Astrocyte (in vitro differentiated cells and primary cell): ENCODE measurements at regions not wholly inside any gene's neighbourhood (a gene's known extent, or its start where the extent isn't known, plus 50 kb on each side); places are given as distances from the start of the nearest gene placed in this dataset.
A peak's percentile ranks its signal among the peaks of the same experiment; 100 is the strongest.

Source experiments
- DNase-seq: peaks from one replicate; pipeline ENCODE4 v3.0.0-alpha.2; 2010; ENCODE audit warnings: low read depth
- FAIRE-seq: peaks from 2 replicates; lab custom pipeline; 2011; peaks lifted over from hg19 to GRCh38; lab: Jason Lieb, UNC
- H2AFZ ChIP-seq: 2 replicates; pipeline ENCODE4 v1.6.0; 2012; ENCODE audit warnings: low read depth, low read length, inconsistent platforms
- H3K27ac ChIP-seq: 2 replicates; pipeline ENCODE4 v1.5.1; 2011; ENCODE audit warnings: low read depth, low read length, inconsistent platforms
- H3K27me3 ChIP-seq: 2 replicates; pipeline ENCODE4 v1.6.0; 2011; ENCODE audit warnings: low read length, inconsistent platforms; ENCODE audit not compliant: insufficient read depth
- H3K36me3 ChIP-seq: 2 replicates; pipeline ENCODE4 v1.5.1; 2011; ENCODE audit warnings: low read length, inconsistent platforms; ENCODE audit not compliant: insufficient read depth
- H3K4me1 ChIP-seq: 2 replicates; pipeline ENCODE4 v1.5.1; 2011; ENCODE audit warnings: low read length, inconsistent platforms; ENCODE audit not compliant: insufficient read depth
- H3K4me2 ChIP-seq: 2 replicates; pipeline ENCODE4 v1.6.0; 2012; ENCODE audit warnings: low read length, inconsistent platforms
- H3K4me3 ChIP-seq: 2 replicates; pipeline ENCODE4 v1.5.1; 2011; ENCODE audit warnings: low read depth, mild to moderate bottlenecking, low read length, inconsistent platforms; ENCODE audit not compliant: insufficient read depth
- H3K79me2 ChIP-seq: 2 replicates; pipeline ENCODE4 v1.6.0; 2012; ENCODE audit warnings: mild to moderate bottlenecking, low read length, inconsistent platforms; ENCODE audit not compliant: insufficient read depth
- H3K9ac ChIP-seq: 2 replicates; pipeline ENCODE4 v1.6.0; 2012; ENCODE audit warnings: mild to moderate bottlenecking, low read length, inconsistent platforms
- H3K9me3 ChIP-seq: 2 replicates; pipeline ENCODE4 v1.5.1; 2012; ENCODE audit warnings: low read depth, mild to moderate bottlenecking, low read length, inconsistent platforms; ENCODE audit not compliant: insufficient read depth
- H4K20me1 ChIP-seq: 2 replicates; pipeline ENCODE4 v1.6.0; 2012; ENCODE audit warnings: low read length, inconsistent platforms; ENCODE audit not compliant: insufficient read depth
- H3K27ac Mint-ChIP-seq: one replicate; pipeline ENCODE4 v1.8.0; 2021; ENCODE audit warnings: mild to moderate bottlenecking, mixed read lengths; ENCODE audit not compliant: unreplicated experiment
- H3K27me3 Mint-ChIP-seq: one replicate; pipeline ENCODE4 v1.8.0; 2021; ENCODE audit warnings: low read depth, mixed read lengths; ENCODE audit not compliant: unreplicated experiment
- H3K36me3 Mint-ChIP-seq: one replicate; pipeline ENCODE4 v1.8.0; 2021; ENCODE audit warnings: low read depth, mixed read lengths; ENCODE audit not compliant: unreplicated experiment
- H3K4me1 Mint-ChIP-seq: one replicate; pipeline ENCODE4 v1.8.0; 2021; ENCODE audit warnings: low read depth, mixed read lengths; ENCODE audit not compliant: unreplicated experiment
- H3K4me3 Mint-ChIP-seq: one replicate; pipeline ENCODE4 v1.8.0; 2021; ENCODE audit warnings: mild to moderate bottlenecking, moderate library complexity, mixed read lengths; ENCODE audit not compliant: unreplicated experiment
- H3K9me3 Mint-ChIP-seq: one replicate; pipeline ENCODE4 v1.8.0; 2021; ENCODE audit warnings: mild to moderate bottlenecking, mixed read lengths; ENCODE audit not compliant: unreplicated experiment
- CTCF ChIP-seq: IDR thresholded peaks from 2 replicates; pipeline ENCODE4 v1.5.1; 2011; ENCODE audit warnings: low read depth, mild to moderate bottlenecking, inconsistent platforms, low read length, moderate library complexity; ENCODE audit not compliant: insufficient read depth
- EZH2 ChIP-seq: IDR thresholded peaks from 2 replicates; pipeline ENCODE4 v1.6.1; 2012; ENCODE audit warnings: mild to moderate bottlenecking, low read length, inconsistent platforms; ENCODE audit not compliant: insufficient read depth

- FAIRE-seq: no peak
- no peaks in the 10 kb centered on the region for H3K4me1 Mint-ChIP-seq
- H3K27ac ChIP-seq: no peak overlapping the region
These were observed 472.6 kb downstream of the UTRN start for GRCh38 chr6:144757730-144758129.

GRCh38 chr6:144758602-144759001 is 473.5 kb downstream of the UTRN start:
- H3K27me3 ChIP-seq: no peaks in the 10 kb centered on the region
- H3K4me1 ChIP-seq: peaks cover 4% of the 10 kb centered on the region
- H3K9ac ChIP-seq: no peak overlapping the region
- Mint-ChIP-seq H3K9me3 (no peaks in the 10 kb centered on the region), H3K4me3 (no peak overlapping the region), H3K27ac (no peak overlapping the region), H3K4me1 (no peaks in the 10 kb centered on the region), H3K27me3 (no peaks in the 10 kb centered on the region), H3K36me3 (no peaks in the 10 kb centered on the region)
- no peak overlapping the region for H3K4me3 ChIP-seq
- DNase-seq: peak; percentile 32
- no peak overlapping the region for H2AFZ ChIP-seq
- no peak for TF ChIP-seq CTCF
- no peak for TF ChIP-seq EZH2
- H3K36me3 ChIP-seq: no peaks in the 10 kb centered on the region
- no peaks in the 10 kb centered on the region for H3K79me2 ChIP-seq
- H3K9me3 ChIP-seq: no peaks in the 10 kb centered on the region
- H3K27ac ChIP-seq: no peak overlapping the region
- no peak overlapping the region for H3K4me2 ChIP-seq
- FAIRE-seq: no peak
- H4K20me1 ChIP-seq: no peaks in the 10 kb centered on the region

More at GRCh38 chr6:144757730-144758129, 472.6 kb downstream of the UTRN start:
- no peak for DNase-seq
- H3K9ac ChIP-seq: no peak overlapping the region
- no peaks in the 10 kb centered on the region for H3K27me3 ChIP-seq
- peaks cover 4% of the 10 kb centered on the region for H3K4me1 ChIP-seq
- no peak for TF ChIP-seq CTCF
- TF ChIP-seq EZH2: no peak
- H3K4me3 ChIP-seq: no peak overlapping the region
- H2AFZ ChIP-seq: no peak overlapping the region
- no peaks in the 10 kb centered on the region for H3K36me3 ChIP-seq
- no peaks in the 10 kb centered on the region for H3K79me2 ChIP-seq
- no peak overlapping the region for H3K4me2 ChIP-seq
- no peaks in the 10 kb centered on the region for H4K20me1 ChIP-seq
- Mint-ChIP-seq H3K27me3 (no peaks in the 10 kb centered on the region), H3K27ac (no peak overlapping the region), H3K36me3 (no peaks in the 10 kb centered on the region), H3K9me3 (no peaks in the 10 kb centered on the region), H3K4me3 (no peak overlapping the region)
- no peaks in the 10 kb centered on the region for H3K9me3 ChIP-seq

GRCh38 chr6:144762469-144762868 is 477.3 kb downstream of the UTRN start:
- Histone ChIP-seq H2AFZ (no peak overlapping the region), H3K27me3 (no peaks in the 10 kb centered on the region), H3K4me3 (no peak overlapping the region), H3K36me3 (no peaks in the 10 kb centered on the region), H3K9ac (no peak overlapping the region), H3K27ac (no peak overlapping the region), H3K79me2 (no peaks in the 10 kb centered on the region), H3K9me3 (no peaks in the 10 kb centered on the region), H3K4me2 (no peak overlapping the region), H3K4me1 (peaks cover 4% of the 10 kb centered on the region), H4K20me1 (no peaks in the 10 kb centered on the region)
- no peak overlapping the region for H3K4me3 Mint-ChIP-seq
- no peaks in the 10 kb centered on the region for H3K27me3 Mint-ChIP-seq
- no peaks in the 10 kb centered on the region for H3K4me1 Mint-ChIP-seq
- no peak for TF ChIP-seq CTCF
- TF ChIP-seq EZH2: no peak
- FAIRE-seq: no peak
- H3K9me3 Mint-ChIP-seq: no peaks in the 10 kb centered on the region
- H3K36me3 Mint-ChIP-seq: no peaks in the 10 kb centered on the region
- no peak overlapping the region for H3K27ac Mint-ChIP-seq
- DNase-seq: no peak
